HG02973 (cell line): ENCODE measurements at regions not wholly inside any gene's neighbourhood (a gene's known extent, or its start where the extent isn't known, plus 50 kb on each side); places are given as distances from the start of the nearest gene placed in this dataset.

ENCODE experiments used
- ATAC-seq: cut with Tn5 transposase; IDR thresholded peaks from one replicate; pipeline ENCODE4 v1.9.1; 2021; ENCODE audit warnings: moderate library complexity; ENCODE audit not compliant: unreplicated experiment

DNA sequence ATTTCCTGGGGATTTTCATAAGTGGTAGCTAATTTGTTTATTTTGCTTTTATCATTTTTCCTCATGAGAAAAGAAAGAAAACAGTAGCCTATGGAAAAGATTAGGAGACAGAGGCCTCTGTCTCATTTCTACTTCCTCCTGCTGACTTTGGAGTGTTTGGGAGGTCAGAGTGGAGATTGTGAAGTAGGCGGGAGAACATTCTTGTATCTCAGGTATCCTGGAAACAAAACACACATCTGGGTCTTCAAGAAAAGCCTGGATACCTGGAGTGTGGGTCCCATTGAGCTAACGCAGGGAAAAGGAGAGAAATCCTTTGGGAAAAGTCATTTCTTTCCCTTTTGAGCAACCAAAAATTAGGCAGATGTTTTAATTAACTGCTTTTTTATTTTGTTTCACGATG is 161.5 kb upstream of the DMAC1 start:
- no peak for ATAC-seq

DNA sequence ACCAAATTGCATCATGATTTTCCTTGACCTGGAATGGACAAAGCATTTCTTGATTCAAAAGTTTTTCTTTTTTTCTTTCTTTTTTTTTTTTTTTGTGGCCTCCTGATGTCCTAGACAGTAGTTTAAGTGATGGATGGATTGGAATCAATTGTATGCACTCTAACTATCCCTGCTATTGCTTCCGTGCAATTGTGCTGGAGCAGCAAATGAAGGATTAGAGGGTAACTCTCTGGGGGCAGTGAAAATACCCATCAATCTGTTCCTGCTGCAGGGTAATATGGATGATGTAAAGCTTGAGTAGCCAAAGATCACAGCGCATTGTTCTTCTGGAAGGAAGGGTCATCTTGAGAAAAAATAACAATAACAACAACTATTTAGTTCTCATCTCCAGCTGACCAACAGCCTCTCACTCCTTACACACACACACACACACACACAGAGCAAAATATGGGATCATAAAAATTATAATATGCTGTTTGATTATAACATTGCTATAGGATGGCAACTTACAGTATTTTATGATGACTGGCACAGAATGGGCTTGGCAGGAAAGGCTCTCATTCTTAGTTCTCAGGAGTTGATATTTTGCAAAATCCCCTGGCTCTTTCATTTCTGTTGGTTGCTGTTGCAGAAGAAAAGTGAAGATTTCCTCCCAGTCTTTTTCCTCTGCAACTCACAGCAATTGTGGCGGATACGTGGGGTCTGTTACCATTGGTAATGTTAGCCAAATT is 160.9 kb upstream of the DMAC1 start:
- no peak for ATAC-seq

DNA sequence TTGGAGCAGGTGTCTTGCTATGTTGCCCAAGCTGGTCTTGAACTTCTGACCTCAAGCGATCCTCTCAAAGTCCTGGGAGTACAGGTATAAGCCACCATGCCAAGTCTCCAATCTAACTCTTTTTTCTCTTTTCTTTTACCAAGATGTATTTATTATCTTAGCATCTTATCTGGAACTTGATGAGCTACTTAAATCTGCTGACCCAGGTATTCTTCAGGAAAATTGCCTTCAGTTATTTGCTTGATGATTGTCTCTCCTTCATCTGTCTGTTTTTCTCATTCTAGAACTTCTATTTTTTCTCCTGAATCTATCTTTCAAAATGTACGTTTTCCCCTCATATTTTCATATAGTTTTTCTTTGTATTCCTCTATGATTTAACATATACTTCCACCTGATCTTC is 158.2 kb upstream of the DMAC1 start:
- no peak for ATAC-seq

DNA sequence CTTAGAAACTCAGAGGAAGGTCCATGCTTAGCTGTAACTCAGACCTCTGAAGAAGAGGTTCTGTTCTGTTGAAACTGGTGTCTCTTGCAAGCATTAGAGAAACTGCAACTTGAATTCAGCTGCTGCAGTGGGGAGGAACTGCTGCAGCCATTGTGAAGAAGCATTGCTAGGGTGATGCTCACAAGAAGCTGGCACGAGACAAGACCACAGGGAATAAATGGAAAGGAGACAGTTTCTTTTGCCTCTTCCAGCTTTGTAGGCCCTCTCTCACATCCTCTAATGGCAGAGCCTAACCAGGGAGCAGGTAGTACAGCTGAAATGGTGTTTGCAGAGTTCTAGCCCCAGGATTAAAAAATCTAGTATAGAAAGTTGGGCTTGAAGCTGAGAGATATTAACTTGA is 148.0 kb upstream of the DMAC1 start:
- ATAC-seq, result no peak

DNA sequence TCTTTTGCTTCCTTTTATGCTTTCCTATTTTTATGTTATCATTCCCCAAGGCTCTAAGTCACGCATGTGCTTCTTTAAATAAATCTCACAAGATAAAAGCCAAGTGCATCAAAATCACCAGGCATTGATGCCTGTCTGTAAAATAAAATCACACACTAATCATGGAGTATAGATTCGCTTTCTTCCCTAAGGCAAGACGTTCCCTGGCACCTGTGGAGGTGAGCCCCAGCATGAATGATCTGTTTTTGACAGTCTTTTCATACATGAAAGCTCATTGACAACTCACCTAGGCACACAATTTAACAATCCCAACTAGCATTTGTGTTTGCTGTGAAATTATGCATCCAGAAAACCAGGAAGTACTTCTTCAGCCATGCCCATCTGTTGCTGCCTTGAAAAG is 146.9 kb upstream of the DMAC1 start:
- ATAC-seq, result no peak

DNA sequence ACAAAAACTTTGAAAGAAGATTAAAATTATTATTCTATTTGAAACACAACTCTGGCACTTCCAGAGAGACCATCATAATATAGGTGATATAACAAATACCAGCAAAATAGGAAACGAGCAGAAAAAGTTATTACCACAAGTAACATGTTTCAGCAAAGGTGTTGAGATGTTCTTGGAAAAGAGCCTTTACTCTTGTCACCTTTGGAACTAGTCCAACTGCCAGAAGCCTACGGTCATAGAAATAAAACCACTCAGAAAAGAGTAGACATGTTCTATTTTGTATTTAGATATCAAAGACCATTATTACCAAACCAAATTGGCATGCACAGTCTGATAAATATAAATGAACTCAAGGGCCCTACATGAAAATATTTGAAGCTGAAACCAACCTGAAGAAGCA is 145.0 kb upstream of the DMAC1 start:
- ATAC-seq, result no peak

DNA sequence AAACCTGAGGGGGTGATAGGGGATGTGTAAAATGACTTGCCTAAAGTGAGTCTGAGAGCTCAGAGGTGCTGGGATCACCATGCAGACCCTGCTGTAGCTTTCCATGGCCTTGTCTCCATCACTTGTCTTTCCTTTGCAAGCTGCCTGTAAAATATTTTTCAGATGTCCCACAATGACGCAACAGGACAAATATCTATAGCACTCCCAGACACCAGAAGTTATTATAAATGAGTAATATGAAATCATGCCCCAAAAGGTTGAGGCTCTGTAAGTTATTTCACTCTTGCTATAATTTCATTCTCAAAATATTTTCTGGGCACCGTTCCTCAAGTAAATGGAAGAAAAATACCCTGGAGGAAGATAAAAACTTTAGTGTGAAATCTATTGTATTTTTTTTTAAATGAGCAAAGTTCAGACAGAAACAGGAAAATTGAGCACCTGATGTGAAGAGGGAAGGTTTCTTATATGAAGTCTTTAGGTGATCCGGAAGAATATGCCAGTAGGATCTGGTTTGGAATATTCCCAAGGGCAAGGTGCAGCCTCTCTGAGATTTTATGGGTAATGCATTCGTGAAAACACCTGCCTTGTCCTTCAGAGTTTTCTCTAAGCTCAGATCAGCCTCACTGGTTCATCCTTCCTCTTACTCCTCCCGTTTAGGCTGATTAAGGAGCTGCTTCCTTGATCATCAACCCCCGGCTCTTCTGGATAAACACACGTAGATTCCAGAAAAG is 138.3 kb upstream of the DMAC1 start:
- ATAC-seq, result no peak

DNA sequence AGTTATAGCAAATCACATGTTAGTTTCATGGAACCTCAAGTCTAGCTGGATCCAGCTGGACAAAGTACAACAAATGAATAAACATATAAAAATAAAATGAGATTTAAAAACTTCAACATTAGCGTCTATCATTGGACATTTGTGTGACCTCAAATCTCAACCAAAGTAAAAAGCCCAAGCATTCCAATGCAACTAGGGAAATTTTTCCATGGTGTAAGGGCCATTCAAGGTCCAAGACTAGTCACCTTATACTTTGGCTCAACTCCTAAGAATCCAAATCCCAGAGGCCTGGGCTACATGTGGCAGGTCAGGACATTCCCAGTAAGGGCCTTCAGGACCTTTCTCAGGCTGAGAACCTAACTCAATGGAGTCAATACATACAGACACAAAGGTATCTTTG is 137.4 kb upstream of the DMAC1 start:
- ATAC-seq, result no peak

DNA sequence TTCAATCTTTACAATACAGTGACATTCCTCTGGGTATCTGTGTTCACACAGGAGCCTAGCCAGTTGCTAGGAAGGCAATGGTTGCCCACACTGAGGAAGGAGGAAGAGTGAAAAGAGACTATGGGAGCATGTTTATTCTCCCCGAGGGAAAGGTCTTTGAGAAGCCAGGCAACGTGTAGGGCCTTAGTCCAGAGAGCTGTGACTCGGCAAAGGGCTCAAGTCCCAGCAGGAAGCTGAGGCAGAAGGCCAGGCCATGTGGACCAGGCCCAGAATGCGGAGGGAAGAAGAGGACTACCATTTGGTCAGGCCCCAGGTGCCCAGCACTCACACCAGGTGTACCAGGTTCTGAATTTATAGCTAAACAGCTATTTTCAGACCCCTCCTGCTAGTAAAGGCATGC is 136.6 kb upstream of the DMAC1 start:
- ATAC-seq, result no peak

DNA sequence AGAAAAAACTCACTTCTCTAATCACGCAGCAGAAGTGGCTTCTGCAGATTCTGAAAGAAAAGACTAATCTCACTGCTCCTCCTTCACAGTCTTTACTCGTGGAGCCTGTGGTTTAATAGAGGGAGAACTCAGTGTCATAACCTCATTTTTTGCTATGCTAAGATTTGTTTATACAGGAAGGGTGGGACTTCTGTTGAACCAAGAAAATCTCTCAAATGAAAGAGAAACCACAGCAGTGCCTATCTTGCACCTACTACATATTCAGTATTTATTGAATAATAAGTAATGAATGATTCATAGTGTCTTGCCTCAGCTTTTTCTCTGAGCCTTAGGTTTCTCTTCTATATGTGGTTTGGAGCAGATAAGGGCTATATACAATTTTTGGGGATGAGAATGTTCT is 136.1 kb upstream of the DMAC1 start:
- ATAC-seq, result peak; percentile 70

DNA sequence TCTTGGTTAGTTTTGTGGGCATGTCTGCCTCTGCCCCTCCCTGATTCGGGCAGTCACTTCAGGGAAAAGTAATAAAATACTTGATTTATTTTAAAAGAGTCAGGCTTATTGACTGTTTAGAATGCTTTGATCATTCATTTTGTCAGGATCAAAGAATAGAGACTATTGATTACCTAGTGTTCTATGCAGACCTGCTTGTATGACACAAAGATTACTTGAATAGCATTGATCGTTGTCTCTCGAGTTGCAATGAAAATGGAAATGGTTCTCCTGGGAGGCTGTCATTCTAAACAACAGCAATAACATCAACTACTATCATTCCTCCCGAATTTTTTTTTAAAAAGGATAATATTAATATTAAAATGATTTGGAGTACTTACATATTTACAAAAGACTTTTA is 133.2 kb upstream of the DMAC1 start:
- no peak for ATAC-seq

DNA sequence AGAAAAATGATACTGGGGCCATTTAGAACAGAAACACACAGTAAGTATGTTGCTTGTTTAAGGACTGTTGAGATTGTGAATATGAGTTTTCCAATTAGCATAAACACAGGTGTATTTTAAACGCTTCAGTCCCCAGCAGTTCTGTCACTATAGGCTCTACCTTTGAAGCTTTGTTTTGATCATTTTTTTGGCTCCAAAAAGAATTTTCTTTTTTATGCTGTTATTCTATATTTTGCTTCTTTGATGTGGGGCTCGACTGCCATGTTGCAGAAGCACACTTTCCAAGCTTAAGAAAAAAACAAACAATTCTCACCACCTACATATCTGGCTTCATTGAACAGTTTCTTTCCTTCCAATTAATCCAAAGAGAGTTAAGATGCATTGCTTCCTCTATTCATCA is 131.0 kb upstream of the DMAC1 start:
- ATAC-seq, result no peak

DNA sequence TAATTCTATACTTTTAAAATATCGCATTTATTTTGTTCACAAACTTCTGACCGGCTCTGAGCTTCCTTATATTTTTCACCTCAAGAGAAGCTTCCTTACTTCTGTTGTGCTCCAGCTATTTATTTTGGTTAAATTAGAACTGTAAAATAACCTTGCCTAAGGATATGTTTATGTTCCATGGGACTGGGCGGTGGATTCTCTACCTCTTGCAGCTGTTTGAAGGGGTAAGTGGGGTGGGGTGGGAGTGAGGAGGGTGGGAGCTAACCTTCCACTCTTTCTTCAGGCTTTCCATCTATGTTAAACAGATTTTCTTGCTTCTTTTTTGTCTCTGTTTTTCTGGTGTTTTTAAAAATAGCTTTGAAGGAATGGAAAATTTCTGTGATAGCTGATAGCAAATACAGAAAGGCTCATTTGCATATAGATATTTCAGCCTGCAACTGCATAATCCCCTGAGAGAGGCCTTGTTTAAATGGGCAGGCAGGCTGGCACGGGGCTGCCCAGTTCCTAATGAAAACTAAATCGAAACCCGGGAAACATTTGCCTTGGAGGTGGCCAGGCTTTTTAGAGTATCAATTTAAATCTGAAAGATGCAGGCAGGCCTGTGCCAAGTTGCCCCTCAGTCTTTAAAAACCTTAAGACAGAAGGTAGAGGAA is 122.1 kb upstream of the DMAC1 start:
- no peak for ATAC-seq

DNA sequence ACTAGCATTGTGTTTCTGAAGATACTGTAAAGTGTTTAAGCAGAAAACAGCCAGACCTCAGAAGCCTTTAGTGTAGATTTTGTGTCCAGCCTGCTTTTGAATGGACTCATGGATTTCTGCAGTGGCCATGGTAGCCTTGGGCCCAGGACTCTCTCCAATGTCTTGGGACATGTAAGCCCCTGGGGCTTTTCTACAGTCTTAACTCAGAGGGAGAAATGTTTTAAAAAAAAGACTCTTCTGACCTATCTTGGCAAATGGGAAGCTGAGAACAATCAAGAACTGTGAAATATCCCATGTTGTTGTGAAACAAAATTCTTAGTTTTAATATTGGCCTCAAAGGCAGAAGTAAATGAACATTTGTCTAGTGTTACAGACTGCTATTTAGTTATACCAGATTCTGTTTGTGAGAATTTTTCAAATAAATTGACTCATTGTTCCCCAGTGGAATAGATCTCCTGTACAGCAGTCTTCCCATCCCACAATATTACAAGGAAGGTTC is 112.5 kb upstream of the DMAC1 start:
- no peak for ATAC-seq

DNA sequence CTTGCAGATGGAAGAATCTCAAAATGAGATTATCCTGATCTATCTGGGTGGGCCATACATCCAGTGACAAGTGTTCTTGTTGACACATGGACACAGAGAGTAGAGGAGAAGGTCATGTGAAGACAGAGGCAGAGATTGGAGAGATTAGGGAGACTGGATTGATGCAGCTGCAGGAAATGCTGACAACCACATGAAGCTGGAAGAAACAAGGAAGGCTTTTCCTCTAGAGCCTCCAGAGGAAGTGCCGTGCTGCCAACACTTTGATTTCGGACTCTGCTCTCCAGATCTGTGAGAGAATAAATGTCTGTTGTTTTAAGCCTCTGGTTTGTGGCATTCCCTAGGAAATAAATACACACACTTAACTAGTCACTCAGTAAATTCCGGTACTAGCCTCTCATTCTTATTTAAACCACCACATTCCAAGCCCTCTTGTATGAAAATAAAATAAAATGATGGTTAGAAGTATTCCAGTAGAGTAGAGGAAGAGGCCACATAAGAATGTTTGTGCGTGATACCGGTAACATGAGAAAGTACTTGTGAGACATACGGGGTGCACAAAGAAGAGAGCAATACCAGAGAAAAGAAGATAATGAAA is 110.9 kb upstream of the DMAC1 start:
- no peak for ATAC-seq

DNA sequence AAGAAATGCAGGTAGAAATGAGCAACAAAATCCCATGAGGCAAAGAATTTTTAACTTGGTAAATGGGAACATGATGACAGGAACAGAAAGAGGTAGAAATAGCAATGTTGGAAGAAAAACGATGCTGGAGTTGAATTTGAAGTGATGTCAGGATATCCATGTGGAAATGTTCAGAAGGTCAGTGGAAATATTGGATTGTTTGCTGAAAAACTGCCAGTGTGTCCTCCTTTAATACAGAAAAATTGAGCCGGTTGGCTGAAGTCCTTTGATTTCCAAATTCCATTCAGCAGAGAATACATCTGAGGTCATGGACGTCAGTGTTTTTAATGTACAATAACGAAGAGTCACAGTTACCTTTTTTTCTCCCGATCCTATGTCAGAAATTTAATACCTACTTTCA is 110.0 kb upstream of the DMAC1 start:
- ATAC-seq, result no peak

DNA sequence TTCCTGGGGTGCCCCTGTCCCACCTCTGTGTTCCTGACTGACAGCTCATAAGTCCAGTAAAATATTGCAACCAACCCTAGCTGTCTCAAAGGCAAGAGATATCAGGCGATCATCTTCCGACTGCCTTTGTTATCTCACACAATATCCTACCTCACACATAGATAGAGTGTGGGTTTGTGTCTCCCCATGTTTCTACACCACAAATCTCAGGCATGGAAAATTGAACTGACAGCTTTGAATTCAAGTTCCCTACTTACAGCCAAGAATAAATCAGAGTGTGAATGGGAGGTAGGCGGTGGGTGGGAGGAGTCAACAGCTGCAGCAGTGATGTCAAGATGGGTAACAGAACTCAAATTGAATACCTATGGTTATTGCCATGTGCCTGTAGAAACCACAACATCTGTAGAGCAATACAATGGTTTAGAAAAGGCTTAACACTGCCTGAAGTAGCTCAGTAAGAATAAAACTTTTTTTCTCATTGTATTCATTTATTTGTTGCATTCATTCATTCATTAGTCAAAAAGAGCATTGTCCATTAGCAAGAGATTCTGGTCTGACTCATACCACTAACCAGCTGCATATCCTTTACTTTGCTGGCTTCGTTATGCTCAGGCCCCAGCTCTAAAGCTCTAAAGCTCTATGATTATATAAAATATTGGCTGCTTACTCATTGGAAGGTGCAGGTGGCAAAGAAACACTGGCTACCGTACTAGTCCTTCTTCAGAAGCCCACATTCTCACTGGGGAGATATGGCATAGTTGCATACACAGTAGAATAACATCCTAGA is 108.2 kb upstream of the DMAC1 start:
- no peak for ATAC-seq

DNA sequence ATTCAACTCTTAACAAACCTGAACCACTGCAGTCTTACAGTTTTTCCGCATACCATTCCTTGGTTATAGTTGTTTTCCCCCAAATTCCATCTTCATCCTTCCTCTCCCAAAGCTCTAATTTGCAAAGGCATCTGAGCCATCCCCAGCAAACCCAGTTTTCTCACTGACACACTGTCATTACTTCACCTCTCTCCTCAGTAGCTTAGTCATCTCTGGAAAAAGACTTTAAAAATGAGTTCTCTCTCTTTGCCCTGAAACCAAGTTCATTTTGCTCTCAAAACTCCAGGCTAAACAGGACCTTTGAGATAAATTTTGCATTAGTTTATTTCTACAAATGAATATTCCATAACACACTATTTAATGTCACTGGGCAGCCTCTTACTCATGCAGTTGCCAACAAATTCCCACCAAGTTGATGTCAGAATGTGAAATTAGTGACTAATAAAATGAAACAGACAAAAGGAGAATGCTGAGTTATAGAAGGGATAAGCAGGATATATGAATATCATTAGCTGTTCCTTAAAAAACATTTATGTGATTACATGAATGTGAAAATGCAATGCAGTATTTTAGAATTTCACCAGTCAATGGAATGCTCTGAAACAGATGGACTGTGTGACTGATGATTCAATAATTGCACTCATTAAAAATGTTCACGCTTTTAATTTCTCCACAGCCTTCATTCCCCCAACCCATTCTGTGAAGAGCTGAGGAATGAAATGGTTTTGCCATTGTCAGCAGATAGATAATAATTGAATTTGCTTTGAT is 107.4 kb upstream of the DMAC1 start:
- ATAC-seq, result no peak

DNA sequence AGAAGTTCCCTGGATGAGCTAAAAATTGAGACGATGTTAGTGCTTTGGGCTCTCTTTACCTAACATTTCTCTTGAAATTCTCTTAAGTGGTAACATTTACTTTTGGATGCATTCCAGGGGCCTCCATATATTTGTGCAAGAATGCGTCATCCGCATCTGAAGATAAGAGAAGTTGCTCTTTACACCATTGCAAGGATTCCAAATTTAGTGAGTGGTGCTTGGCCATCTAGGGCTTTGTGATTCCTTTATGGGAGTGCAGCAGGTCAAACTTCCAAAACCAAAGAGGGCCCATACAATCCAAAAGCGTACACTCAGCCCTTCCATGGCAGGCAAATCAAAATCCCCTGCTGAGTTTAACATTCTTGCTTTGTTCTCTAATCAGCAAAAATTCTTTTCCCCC is 102.0 kb upstream of the DMAC1 start:
- ATAC-seq, result no peak

DNA sequence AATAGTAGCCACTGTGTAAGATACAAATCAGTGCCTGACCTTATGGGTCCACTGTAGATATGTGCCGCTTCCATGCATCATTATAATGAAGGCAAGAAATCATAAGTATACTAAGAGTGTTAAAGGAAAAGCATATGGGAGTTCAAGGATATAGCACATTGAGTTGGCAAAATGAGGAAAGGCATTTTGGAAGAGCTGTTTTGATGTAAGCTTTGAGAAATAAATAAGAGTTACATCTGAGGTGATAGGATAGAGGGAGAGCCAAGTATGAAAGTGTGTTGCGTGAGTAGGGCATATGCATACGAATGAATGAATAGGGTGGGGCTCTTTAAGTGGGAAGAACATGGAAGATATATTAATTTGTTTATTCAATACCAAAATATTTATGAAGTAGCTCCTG is 101.0 kb upstream of the DMAC1 start:
- ATAC-seq, result no peak
